Heart left ventricle (tissue), 16 donors: ENCODE measurements at regions not wholly inside any gene's neighbourhood (a gene's known extent, or its start where the extent isn't known, plus 50 kb on each side); places are given as distances from the start of the nearest gene placed in this dataset.
A peak's percentile ranks its signal among the peaks of the same experiment; 100 is the strongest.

ENCODE experiments used
- ATAC-seq, 4 donors: fragments of 200-7000 bp; cut with Tn5 transposase; one replicate each; pipeline ENCODE4 v1.9.1; 2020 to 2022; ENCODE audit warnings: moderate library complexity in 4 of 4, mild to moderate bottlenecking in 3 of 4, moderate number of reproducible peaks in 1 of 4
- DNase-seq, 5 donors: peaks; one replicate each; pipeline ENCODE4 v3.0.0-alpha.2; 2020
- H3K27ac ChIP-seq, 12 donors: fragments of 200-600 bp; sonication (generic) in 4 of 12; one replicate each; pipeline versions ENCODE4 v1.5.0 to v1.8.0; 2016 to 2022; ENCODE audit warnings: mild to moderate bottlenecking in 2 of 12
- H3K27me3 ChIP-seq, 9 donors: fragments of 200-600 bp; sonication (generic) in 2 of 9; one replicate each; pipeline versions ENCODE4 v1.5.1 to v1.8.0; 2016 to 2022; ENCODE audit warnings: mild to moderate bottlenecking in 3 of 9
- H3K36me3 ChIP-seq, 9 donors: fragments of 200-600 bp; sonication (generic) in 2 of 9; one replicate each; pipeline versions ENCODE4 v1.5.0 to v1.8.0; 2018 to 2022; ENCODE audit warnings: mild to moderate bottlenecking in 2 of 9
- H3K4me1 ChIP-seq, 12 donors: fragments of 200-600 bp; sonication (generic) in 4 of 12; one replicate each; pipeline versions ENCODE4 v1.5.0 to v1.8.0; 2016 to 2022; ENCODE audit warnings: mild to moderate bottlenecking in 3 of 12
- H3K4me3 ChIP-seq, 12 donors: fragments of 200-600 bp; sonication (generic) in 4 of 12; one replicate each; pipeline versions ENCODE4 v1.5.0 to v1.8.0; 2017 to 2022; ENCODE audit warnings: mild to moderate bottlenecking in 9 of 12, moderate library complexity in 4 of 12
- H3K9me3 ChIP-seq, 12 donors: fragments of 200-600 bp; sonication (generic) in 4 of 12; one replicate each; pipeline versions ENCODE4 v1.5.0 to v1.8.0; 2016 to 2022; ENCODE audit warnings: mild to moderate bottlenecking in 1 of 12
- CTCF ChIP-seq, 12 donors: fragments of 200-600 bp; sonication (generic) in 4 of 12; IDR thresholded peaks; one replicate each; pipeline versions ENCODE4 v1.5.0 to v1.8.0; 2018 to 2022; ENCODE audit warnings: antibody characterized with exemption in 12 of 12, mild to moderate bottlenecking in 5 of 12
- POLR2A ChIP-seq, 2 donors: fragments of 450-650 bp; IDR thresholded peaks; one replicate each; pipeline ENCODE4 v1.6.1; 2017; ENCODE audit warnings: antibody characterized with exemption in 2 of 2, mild to moderate bottlenecking in 2 of 2, moderate library complexity in 2 of 2
- WGBS, 4 donors: extraction: QIAGEN DNeasy Blood & Tissue Kit in 2 of 4; methylation state at CpG; one replicate each; pipeline versions ENCODE4 v1.1.5 to v1.1.7; 2013 to 2018; 5-methylcytosine and 5-hydroxymethylcytosine counted together
- intact Hi-C, 10 donors: fragments of 100-400 bp; cut with DNase I; formaldehyde crosslinking; loops; one replicate each; pipeline versions ENCODE4 v1.11.1 to v1.14.2; 2022
- donor health status: ischemic (EF 13 %, LVEDD 7.1; RV severe dilation, severe dysfunction).
- donor health status: healthy with polysubstance abuse.
- donor health status: DM: no; HTN: yes; CAD: no.
- donor health status: DM: no; HTN: no; CAD: no.
- donor health status: ischemic (EF 25% LVEDD 6.9; RV normal size, moderate dysfunction).
- donor health status: ischemic (EF 25% LVEDD 5.7; RV mildly dilated, moderate dysfunction).
- donor health status: healthy.
- donor health status: DM: yes; HTN: yes; CAD: no.
- donor health status: ischemic (EF 35%, LVEDD 5.7; RV mildly dilated, moderate dysfunction).
- donor health status: nonischemic (EF 11% LVEDD 7.7; RV severe dilation, severe dysfunction).
- donor health status: DM: yes; HTN: yes; CAD: no.
- donor health status: PGD.
- donor health status: ischemic (EF 29% LVEDD 5.4; RV normal size, mild dysfunction).
- donor health status: nonischemic (EF 23%, LVEDD 6.1; RV moderate dilation, normal function).

GRCh38 chr2:794554-795241 lies 117.5 kb upstream of the TMEM18 start:
- no peak overlapping the region for H3K27ac ChIP-seq

GRCh38 chr2:793236-793635 lies 116.0 kb upstream of the TMEM18 start:
- ATAC-seq (no peak), DNase-seq (no peak)
- Histone ChIP-seq H3K4me1 (no peaks in the 10 kb centered on the region), H3K27me3 (no peaks in the 10 kb centered on the region), H3K36me3 (no peaks in the 10 kb centered on the region), H3K9me3 (no peaks in the 10 kb centered on the region), H3K27ac (no peak overlapping the region), H3K4me3 (no peak overlapping the region)
- 79 to 86% (median 82%) methylated on average over 7 of the region's 7 CpGs for WGBS, 4 donors
- TF ChIP-seq POLR2A (IDR thresholded peaks at IDR 0.05) = no peak
- TF ChIP-seq CTCF (IDR thresholded peaks at IDR 0.05) = no peak
- intact Hi-C loops = no loop called here

More at GRCh38 chr2:794554-795241, 117.5 kb upstream of the TMEM18 start:
- ATAC-seq (peak in 2 of 4 donors; percentile 20 to 71), DNase-seq (peak in 1 of 5 donors; percentile 30)
- intact Hi-C loops = no loop called here
- Histone ChIP-seq H3K27me3 (no peaks in the 10 kb centered on the region), H3K4me1 (no peaks in the 10 kb centered on the region), H3K4me3 (no peak overlapping the region), H3K9me3 (no peaks in the 10 kb centered on the region), H3K36me3 (no peaks in the 10 kb centered on the region)
- 69 to 78% (median 76%) methylated on average over 19 of the region's 19 CpGs for WGBS, 4 donors
- TF ChIP-seq POLR2A (IDR thresholded peaks at IDR 0.05) (no peak), CTCF (IDR thresholded peaks at IDR 0.05) (no peak)

GRCh38 chr2:792687-793086 lies 115.5 kb upstream of the TMEM18 start:
- intact Hi-C loops = no loop called here
- TF ChIP-seq CTCF (IDR thresholded peaks at IDR 0.05) = no peak
- no peak for TF ChIP-seq POLR2A (IDR thresholded peaks at IDR 0.05)
- Histone ChIP-seq H3K4me3 (no peak overlapping the region), H3K36me3 (no peaks in the 10 kb centered on the region), H3K27ac (no peak overlapping the region), H3K9me3 (no peaks in the 10 kb centered on the region), H3K27me3 (no peaks in the 10 kb centered on the region), H3K4me1 (no peaks in the 10 kb centered on the region)
- ATAC-seq = no peak
- peak in 1 of 5 donors; percentile 20 for DNase-seq
- 92 to 94% (median 94%) methylated on average over 13 of the region's 13 CpGs for WGBS, 4 donors

- Histone ChIP-seq H3K4me1 (no peaks in the 10 kb centered on the region), H3K27ac (no peak overlapping the region), H3K4me3 (no peak overlapping the region), H3K27me3 (no peaks in the 10 kb centered on the region), H3K36me3 (no peaks in the 10 kb centered on the region), H3K9me3 (no peaks in the 10 kb centered on the region)
- TF ChIP-seq CTCF (IDR thresholded peaks at IDR 0.05) = no peak
- TF ChIP-seq POLR2A (IDR thresholded peaks at IDR 0.05) = no peak
- DNase-seq = peak in 1 of 5 donors; percentile 10
- ATAC-seq = no peak
- intact Hi-C loops = no loop called here
- 82 to 92% (median 89%) methylated on average over 5 to 7 of the region's 7 CpGs for WGBS, 4 donors
These were observed 113.5 kb upstream of the TMEM18 start for GRCh38 chr2:790634-791245.
